ENCODE measurements at regions not wholly inside any gene's neighbourhood (a gene's known extent, or its start where the extent isn't known, plus 50 kb on each side); places are given as distances from the start of the nearest gene placed in this dataset.

DNA sequence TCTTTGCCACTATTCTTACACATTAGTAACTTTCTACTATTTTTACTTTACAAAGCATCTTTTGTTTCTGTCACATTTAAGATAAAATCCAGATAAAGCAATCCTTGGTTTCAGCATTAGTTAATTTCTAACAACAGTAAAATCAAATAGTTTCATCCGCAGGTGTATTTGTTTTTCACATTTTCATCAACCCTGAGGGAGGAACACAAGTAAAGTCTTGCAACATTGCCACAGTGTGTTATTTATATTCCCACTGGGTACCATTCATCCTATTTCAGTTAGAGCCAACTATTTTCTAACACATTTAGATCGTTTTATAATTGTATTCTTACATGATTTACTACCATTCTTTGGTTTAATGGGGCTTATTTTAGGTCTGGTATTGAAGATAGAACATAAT lies 908.7 kb upstream of the CITED2 start:
- no peak for DNase-seq (ENCODE audit: low read depth)

DNA sequence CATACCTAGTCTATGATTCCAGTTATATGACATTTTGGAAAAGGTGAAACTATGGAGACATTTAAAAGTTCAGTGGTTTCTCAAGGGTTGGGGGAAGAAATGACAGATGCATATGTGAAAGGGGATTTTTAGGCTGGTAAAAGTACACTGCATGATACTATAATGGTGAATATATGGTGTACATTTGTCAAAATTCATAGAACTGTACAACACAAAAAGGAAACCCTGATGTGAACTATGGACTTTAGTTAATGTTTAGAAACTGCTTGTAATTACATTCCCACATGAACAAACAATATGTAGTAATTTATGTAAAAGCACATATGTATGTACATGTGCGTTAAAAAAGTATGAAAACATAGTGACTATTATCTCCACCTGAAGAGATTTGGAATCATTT lies 907.3 kb upstream of the CITED2 start:
- no peak for TF ChIP-seq MYC (IDR thresholded peaks at IDR 0.05; ENCODE audit: low read depth, low read length)
- no peak for TF ChIP-seq MAX (IDR thresholded peaks at IDR 0.05; ENCODE audit: low read depth, low read length)
- no peak for TF ChIP-seq POLR2A (IDR thresholded peaks at IDR 0.05; ENCODE audit: extremely low read depth, insufficient read length)
- TF ChIP-seq, protein P1, sequence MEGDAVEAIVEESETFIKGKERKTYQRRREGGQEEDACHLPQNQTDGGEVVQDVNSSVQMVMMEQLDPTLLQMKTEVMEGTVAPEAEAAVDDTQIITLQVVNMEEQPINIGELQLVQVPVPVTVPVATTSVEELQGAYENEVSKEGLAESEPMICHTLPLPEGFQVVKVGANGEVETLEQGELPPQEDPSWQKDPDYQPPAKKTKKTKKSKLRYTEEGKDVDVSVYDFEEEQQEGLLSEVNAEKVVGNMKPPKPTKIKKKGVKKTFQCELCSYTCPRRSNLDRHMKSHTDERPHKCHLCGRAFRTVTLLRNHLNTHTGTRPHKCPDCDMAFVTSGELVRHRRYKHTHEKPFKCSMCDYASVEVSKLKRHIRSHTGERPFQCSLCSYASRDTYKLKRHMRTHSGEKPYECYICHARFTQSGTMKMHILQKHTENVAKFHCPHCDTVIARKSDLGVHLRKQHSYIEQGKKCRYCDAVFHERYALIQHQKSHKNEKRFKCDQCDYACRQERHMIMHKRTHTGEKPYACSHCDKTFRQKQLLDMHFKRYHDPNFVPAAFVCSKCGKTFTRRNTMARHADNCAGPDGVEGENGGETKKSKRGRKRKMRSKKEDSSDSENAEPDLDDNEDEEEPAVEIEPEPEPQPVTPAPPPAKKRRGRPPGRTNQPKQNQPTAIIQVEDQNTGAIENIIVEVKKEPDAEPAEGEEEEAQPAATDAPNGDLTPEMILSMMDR (IDR thresholded peaks at IDR 0.05; ENCODE audit: low read depth, low read length): no peak
- no peak for DNase-seq (ENCODE audit: low read depth)
- no peak overlapping the region for H3K4me3 ChIP-seq (ENCODE audit: low read depth, low read length)

More for the DNA sequence above, 908.7 kb upstream of the CITED2 start:
- TF ChIP-seq, protein P1 (IDR thresholded peaks at IDR 0.05; ENCODE audit: low read depth, low read length): no peak
- TF ChIP-seq POLR2A (IDR thresholded peaks at IDR 0.05; ENCODE audit: extremely low read depth, insufficient read length) (no peak), MYC (IDR thresholded peaks at IDR 0.05; ENCODE audit: low read depth, low read length) (no peak), MAX (IDR thresholded peaks at IDR 0.05; ENCODE audit: low read depth, low read length) (no peak)
- H3K4me3 ChIP-seq (ENCODE audit: low read depth, low read length): no peak overlapping the region

DNA sequence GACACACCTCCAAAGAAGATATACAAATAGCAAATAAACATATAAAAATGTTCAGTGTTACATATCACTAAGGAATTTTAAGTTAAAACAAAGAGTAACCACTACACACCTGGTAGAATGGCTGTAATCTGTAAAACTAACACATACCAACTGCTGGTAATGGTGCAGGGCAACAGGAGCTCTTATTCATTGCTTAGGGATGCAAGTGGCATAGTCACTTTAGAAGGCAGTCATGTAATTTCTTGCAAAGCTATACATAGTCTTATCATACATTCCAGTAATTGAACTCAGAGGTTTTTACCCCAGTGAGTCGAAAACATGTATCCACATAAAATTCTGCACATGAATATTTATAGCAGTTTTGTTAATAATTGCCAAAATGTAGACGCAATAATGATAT lies 906.8 kb upstream of the CITED2 start:
- no peak overlapping the region for H3K4me3 ChIP-seq (ENCODE audit: low read depth, low read length)
- DNase-seq (ENCODE audit: low read depth): no peak
- no peak for TF ChIP-seq MYC (IDR thresholded peaks at IDR 0.05; ENCODE audit: low read depth, low read length)
- no peak for TF ChIP-seq POLR2A (IDR thresholded peaks at IDR 0.05; ENCODE audit: extremely low read depth, insufficient read length)
- no peak for TF ChIP-seq MAX (IDR thresholded peaks at IDR 0.05; ENCODE audit: low read depth, low read length)
- TF ChIP-seq, protein P1 (IDR thresholded peaks at IDR 0.05; ENCODE audit: low read depth, low read length): no peak

- no peak overlapping the region for H3K4me3 ChIP-seq (ENCODE audit: low read depth, low read length)
- TF ChIP-seq POLR2A (IDR thresholded peaks at IDR 0.05; ENCODE audit: extremely low read depth, insufficient read length) (no peak), MYC (IDR thresholded peaks at IDR 0.05; ENCODE audit: low read depth, low read length) (no peak), MAX (IDR thresholded peaks at IDR 0.05; ENCODE audit: low read depth, low read length) (no peak)
- TF ChIP-seq, protein P1 (IDR thresholded peaks at IDR 0.05; ENCODE audit: low read depth, low read length): no peak
- no peak for DNase-seq (ENCODE audit: low read depth)
Observed at GRCh38 chr6:140276719-140277118, 902.3 kb upstream of the CITED2 start.

DNA sequence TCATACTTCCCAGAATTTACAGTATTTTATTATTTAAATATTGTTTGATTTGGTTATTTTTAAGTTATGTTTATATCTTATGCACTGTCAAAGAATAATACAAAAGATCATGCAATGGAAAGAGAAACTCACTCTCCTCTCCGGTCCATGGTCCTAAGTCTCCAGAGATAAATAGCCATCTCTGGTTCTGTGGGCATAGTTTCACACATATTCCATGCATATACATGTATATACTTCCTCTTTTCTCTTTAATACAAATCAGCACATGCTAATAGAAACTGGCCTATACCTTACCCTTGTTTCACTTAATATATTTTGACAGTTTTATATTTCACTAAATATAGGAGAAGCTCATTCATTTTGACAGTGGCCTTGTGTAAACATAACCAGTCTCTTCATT lies 901.7 kb upstream of the CITED2 start:
- no peak for DNase-seq (ENCODE audit: low read depth)
- no peak overlapping the region for H3K4me3 ChIP-seq (ENCODE audit: low read depth, low read length)
- TF ChIP-seq, protein P1 (IDR thresholded peaks at IDR 0.05; ENCODE audit: low read depth, low read length): no peak
- TF ChIP-seq MAX (IDR thresholded peaks at IDR 0.05; ENCODE audit: low read depth, low read length): no peak
- no peak for TF ChIP-seq MYC (IDR thresholded peaks at IDR 0.05; ENCODE audit: low read depth, low read length)
- TF ChIP-seq POLR2A (IDR thresholded peaks at IDR 0.05; ENCODE audit: extremely low read depth, insufficient read length): no peak

GRCh38 chr6:140275725-140276124 lies 901.3 kb upstream of the CITED2 start:
- DNase-seq (ENCODE audit: low read depth): no peak
- TF ChIP-seq MAX (IDR thresholded peaks at IDR 0.05; ENCODE audit: low read depth, low read length): no peak
- TF ChIP-seq POLR2A (IDR thresholded peaks at IDR 0.05; ENCODE audit: extremely low read depth, insufficient read length): no peak
- TF ChIP-seq MYC (IDR thresholded peaks at IDR 0.05; ENCODE audit: low read depth, low read length): no peak
- TF ChIP-seq, protein P1 (IDR thresholded peaks at IDR 0.05; ENCODE audit: low read depth, low read length): no peak
- no peak overlapping the region for H3K4me3 ChIP-seq (ENCODE audit: low read depth, low read length)
